ENCODE measurements at regions not wholly inside any gene's neighbourhood (a gene's known extent, or its start where the extent isn't known, plus 50 kb on each side); places are given as distances from the start of the nearest gene placed in this dataset.

GRCh38 chr2:239609162-239609561 lies 208.3 kb upstream of the HDAC4 start:
- Mint-ChIP-seq H3K27ac (peak overlapping the region in 2 of 7 donors; percentile 58 to 77), H3K4me3 (no peak overlapping the region), H3K4me1 (peaks cover 38% of the 10 kb centered on the region), H3K9me3 (peaks cover 0 to 3% (median 1%) of the 10 kb centered on the region in 7 donors), H3K36me3 (peaks cover 0 to under 1% of the 10 kb centered on the region in 2 donors), H3K27me3 (ENCODE audit: low read depth in 3 of 3) (peaks cover 0 to 3% (median 1%) of the 10 kb centered on the region in 3 donors)
- Histone ChIP-seq H3K4me2 (replicated peaks; ENCODE audit: extremely low read depth, low read length, poor library complexity, severe bottlenecking) (no peak overlapping the region), H2AFZ (ENCODE audit: insufficient read depth, low read depth, low read length, poor library complexity, severe bottlenecking) (no peak overlapping the region), H3K9ac (ENCODE audit: insufficient read depth, low read length, poor library complexity, severe bottlenecking) (no peak overlapping the region), H3K36me3 (replicated peaks in 1 of 2; ENCODE audit: control insufficient read depth in 1 of 2, insufficient read depth in 2 of 2, low read length in 2 of 2) (no peaks in the 10 kb centered on the region), H3K4me1 (ENCODE audit: control insufficient read depth in 1 of 2, insufficient read depth in 2 of 2, low read length in 2 of 2) (peaks cover 37 to 49% of the 10 kb centered on the region in 2 donors), H3K79me2 (ENCODE audit: insufficient read depth, low read length) (no peaks in the 10 kb centered on the region), H3K27me3 (ENCODE audit: control insufficient read depth in 2 of 2, insufficient read depth in 2 of 2, low read length in 2 of 2) (no peaks in the 10 kb centered on the region), H3K9me3 (replicated peaks in 1 of 2; ENCODE audit: control insufficient read depth in 1 of 2, insufficient read depth in 1 of 2, low read length in 2 of 2) (no peaks in the 10 kb centered on the region), H3K27ac (ENCODE audit: low read depth in 1 of 2, low read length in 2 of 2) (no peak overlapping the region), H4K20me1 (ENCODE audit: insufficient read depth, low read length) (no peaks in the 10 kb centered on the region), H3K4me3 (replicated peaks in 1 of 3; ENCODE audit: low read depth in 2 of 3, low read length in 3 of 3) (no peak overlapping the region)
- DNase-seq, result no peak
- intact Hi-C loops (cut with micrococcal nuclease), result loop anchor here (5.0 to 10.0 kb wide), 3 partner anchors 48 to 387 kb away; no protein-coding TSS in a partner anchor
- 91% methylated on average over 6 of the region's 11 CpGs for WGBS (ENCODE audit: insufficient coverage)
- no peak for TF ChIP-seq CTCF (IDR thresholded peaks at IDR 0.05)

GRCh38 chr2:239608723-239609122 lies 207.9 kb upstream of the HDAC4 start:
- peaks cover 0 to 4% of the 10 kb centered on the region in 2 donors for H3K36me3 Mint-ChIP-seq
- H3K9me3 Mint-ChIP-seq, result peaks cover 0 to 5% (median 4%) of the 10 kb centered on the region in 7 donors
- no peaks in the 10 kb centered on the region for H3K79me2 ChIP-seq (ENCODE audit: insufficient read depth, low read length)
- H3K27me3 ChIP-seq (ENCODE audit: control insufficient read depth in 2 of 2, insufficient read depth in 2 of 2, low read length in 2 of 2), result no peaks in the 10 kb centered on the region
- H3K4me3 ChIP-seq (replicated peaks in 1 of 3; ENCODE audit: low read depth in 2 of 3, low read length in 3 of 3), result no peak overlapping the region
- peaks cover 43% of the 10 kb centered on the region for H3K4me1 Mint-ChIP-seq
- no peak overlapping the region for H3K4me3 Mint-ChIP-seq
- H3K36me3 ChIP-seq (replicated peaks in 1 of 2; ENCODE audit: control insufficient read depth in 1 of 2, insufficient read depth in 2 of 2, low read length in 2 of 2), result no peaks in the 10 kb centered on the region
- H3K27ac ChIP-seq (ENCODE audit: low read depth in 1 of 2, low read length in 2 of 2), result no peak overlapping the region
- no peak overlapping the region for H3K27ac Mint-ChIP-seq
- no peak for DNase-seq
- H4K20me1 ChIP-seq (ENCODE audit: insufficient read depth, low read length), result no peaks in the 10 kb centered on the region
- WGBS (ENCODE audit: insufficient coverage), result 95% methylated on average over 13 of the region's 16 CpGs
- intact Hi-C loops (cut with micrococcal nuclease), result loop anchor here (5.0 to 10.0 kb wide), 3 partner anchors 49 to 386 kb away; no protein-coding TSS in a partner anchor
- H3K9ac ChIP-seq (ENCODE audit: insufficient read depth, low read length, poor library complexity, severe bottlenecking), result no peak overlapping the region
- no peak for TF ChIP-seq CTCF (IDR thresholded peaks at IDR 0.05)
- peaks cover 41 to 53% of the 10 kb centered on the region in 2 donors for H3K4me1 ChIP-seq (ENCODE audit: control insufficient read depth in 1 of 2, insufficient read depth in 2 of 2, low read length in 2 of 2)
- H3K9me3 ChIP-seq (replicated peaks in 1 of 2; ENCODE audit: control insufficient read depth in 1 of 2, insufficient read depth in 1 of 2, low read length in 2 of 2), result peaks cover 0 to 4% of the 10 kb centered on the region in 2 donors
- no peak overlapping the region for H2AFZ ChIP-seq (ENCODE audit: insufficient read depth, low read depth, low read length, poor library complexity, severe bottlenecking)
- H3K27me3 Mint-ChIP-seq (ENCODE audit: low read depth in 3 of 3), result peaks cover 0 to 3% (median 1%) of the 10 kb centered on the region in 3 donors
- no peak overlapping the region for H3K4me2 ChIP-seq (replicated peaks; ENCODE audit: extremely low read depth, low read length, poor library complexity, severe bottlenecking)
